HEK293 (cell line): ENCODE measurements at regions not wholly inside any gene's neighbourhood (a gene's known extent, or its start where the extent isn't known, plus 50 kb on each side); places are given as distances from the start of the nearest gene placed in this dataset.

Experiments
- CTCF ChIA-PET: fragments of 350-600 bp; formaldehyde crosslinking; extraction: SDS; loops from one replicate; lab custom pipeline; 2021; ENCODE audit warnings: antibody characterized with exemption; lab: Yijun Ruan, JAX
- POLR2A ChIA-PET: fragments of 300-600 bp; formaldehyde crosslinking; extraction: SDS; loops from one replicate; lab custom pipeline; 2020; ENCODE audit warnings: antibody characterized with exemption, inconsistent platforms; lab: Yijun Ruan, JAX
- H3K27ac ChIP-seq: fragments of 200-500 bp; sonication (Bioruptor generic); 2 replicates; pipeline ENCODE4 v1.5.1; 2014; ENCODE audit warnings: low read depth, low read length, control low read depth, inconsistent platforms; ENCODE audit errors: extremely low read depth
- H3K36me3 ChIP-seq, 2 experiments: fragments of 200-500 bp in 1 of 2; sonication (Bioruptor generic) in 1 of 2; 1 replicate in 1 of 2; 2 replicates in 1 of 2; pipeline ENCODE4 v1.5.1; 2014 to 2017; ENCODE audit warnings: inconsistent platforms in 2 of 2, low read length in 2 of 2; ENCODE audit not compliant: control insufficient read depth in 2 of 2, insufficient read depth in 1 of 2
- H3K4me1 ChIP-seq: fragments of 200-500 bp; sonication (Bioruptor generic); 2 replicates; pipeline ENCODE4 v1.5.1; 2014; ENCODE audit warnings: mild to moderate bottlenecking, low read length, inconsistent platforms; ENCODE audit not compliant: control insufficient read depth, insufficient read depth
- H3K4me3 ChIP-seq: 2 replicates; pipeline ENCODE4 v1.5.1; 2011; ENCODE audit warnings: low read depth, mild to moderate bottlenecking, control low read depth, low read length, moderate library complexity
- H3K9me3 ChIP-seq: fragments of 200-500 bp; sonication (Bioruptor generic); 2 replicates; pipeline ENCODE4 v1.5.1; 2014; ENCODE audit warnings: low read depth, low read length, inconsistent platforms; ENCODE audit not compliant: control insufficient read depth, insufficient read depth
- HOXC10 ChIP-seq: sonication (generic); formaldehyde crosslinking; IDR thresholded peaks from 2 replicates; pipeline ENCODE4 v1.8.1; 2023; ENCODE audit warnings: mild to moderate bottlenecking, missing genetic modification reagents
- KLF7 ChIP-seq: fragments of 450-650 bp; formaldehyde crosslinking; IDR thresholded peaks from 2 replicates; pipeline ENCODE4 v1.5.1; 2016; ENCODE audit warnings: missing biosample characterization, missing genetic modification characterization, borderline replicate concordance
- MEIS1 ChIP-seq: sonication (generic); formaldehyde crosslinking; IDR thresholded peaks from 2 replicates; pipeline ENCODE4 v1.8.1; 2022; ENCODE audit warnings: missing genetic modification reagents, mild to moderate bottlenecking, borderline replicate concordance
- SALL2 ChIP-seq: fragments of 450-650 bp; formaldehyde crosslinking; IDR thresholded peaks from 2 replicates; pipeline ENCODE4 v1.5.0; 2017; ENCODE audit warnings: missing biosample characterization, mild to moderate bottlenecking, missing genetic modification characterization, borderline replicate concordance
- ZBTB11 ChIP-seq: fragments of 450-650 bp; formaldehyde crosslinking; conservative IDR thresholded peaks from 2 replicates; pipeline ENCODE4 v1.5.1; 2016; ENCODE audit warnings: low read depth, missing biosample characterization, missing genetic modification characterization
- ZBTB17 ChIP-seq: fragments of 450-650 bp; formaldehyde crosslinking; IDR thresholded peaks from 2 replicates; pipeline ENCODE4 v1.5.1; 2016; ENCODE audit warnings: missing biosample characterization, missing genetic modification characterization
- ZBTB6 ChIP-seq: fragments of 450-650 bp; formaldehyde crosslinking; IDR thresholded peaks from 2 replicates; pipeline ENCODE4 v1.5.1; 2017; ENCODE audit warnings: missing biosample characterization, missing genetic modification characterization
- ZFP3 ChIP-seq: fragments of 450-650 bp; formaldehyde crosslinking; IDR thresholded peaks from 2 replicates; pipeline ENCODE4 v1.5.1; 2016; ENCODE audit warnings: low read depth, missing biosample characterization, missing genetic modification characterization
- ZFP37 ChIP-seq: fragments of 450-650 bp; formaldehyde crosslinking; IDR thresholded peaks from 2 replicates; pipeline ENCODE4 v1.5.1; 2016; ENCODE audit warnings: missing biosample characterization, missing genetic modification characterization
- ZNF114 ChIP-seq: fragments of 450-650 bp; formaldehyde crosslinking; IDR thresholded peaks from 2 replicates; pipeline ENCODE4 v1.5.0; 2017; ENCODE audit warnings: missing biosample characterization, missing genetic modification characterization
- ZNF157 ChIP-seq: fragments of 450-650 bp; formaldehyde crosslinking; IDR thresholded peaks from 2 replicates; pipeline ENCODE4 v1.5.1; 2016; ENCODE audit warnings: missing biosample characterization, missing genetic modification characterization
- ZNF169 ChIP-seq: fragments of 450-650 bp; formaldehyde crosslinking; IDR thresholded peaks from 2 replicates; pipeline ENCODE4 v1.5.1; 2016; ENCODE audit warnings: missing biosample characterization, missing genetic modification characterization
- ZNF248 ChIP-seq: fragments of 450-650 bp; formaldehyde crosslinking; IDR thresholded peaks from 2 replicates; pipeline ENCODE4 v1.5.1; 2017; ENCODE audit warnings: missing biosample characterization, missing genetic modification characterization
- ZNF433 ChIP-seq: fragments of 450-650 bp; formaldehyde crosslinking; IDR thresholded peaks from 2 replicates; pipeline ENCODE4 v1.5.1; 2016; ENCODE audit warnings: missing biosample characterization, missing genetic modification characterization, low read depth
- ZNF473 ChIP-seq: fragments of 450-650 bp; formaldehyde crosslinking; IDR thresholded peaks from 2 replicates; pipeline ENCODE4 v1.5.1; 2017; ENCODE audit warnings: missing biosample characterization, missing genetic modification characterization
- ZNF501 ChIP-seq: fragments of 450-650 bp; formaldehyde crosslinking; IDR thresholded peaks from 2 replicates; pipeline ENCODE4 v1.5.1; 2016; ENCODE audit warnings: missing biosample characterization, missing genetic modification characterization
- ZNF510 ChIP-seq: fragments of 450-650 bp; formaldehyde crosslinking; IDR thresholded peaks from 2 replicates; pipeline ENCODE4 v1.5.1; 2018; ENCODE audit warnings: mild to moderate bottlenecking, missing genetic modification characterization, missing biosample characterization; ENCODE audit not compliant: insufficient replicate concordance
- ZNF555 ChIP-seq: fragments of 450-650 bp; formaldehyde crosslinking; conservative IDR thresholded peaks from 2 replicates; pipeline ENCODE4 v1.5.1; 2017; ENCODE audit warnings: missing biosample characterization, mild to moderate bottlenecking, missing genetic modification characterization, inconsistent platforms
- ZNF629 ChIP-seq: fragments of 450-650 bp; formaldehyde crosslinking; IDR thresholded peaks from 2 replicates; pipeline ENCODE4 v1.5.1; 2017; ENCODE audit warnings: missing biosample characterization, missing genetic modification characterization
- ZNF639 ChIP-seq: fragments of 450-650 bp; formaldehyde crosslinking; IDR thresholded peaks from 2 replicates; pipeline ENCODE4 v1.5.1; 2016; ENCODE audit warnings: missing biosample characterization, missing genetic modification characterization
- ZNF677 ChIP-seq: fragments of 450-650 bp; IDR thresholded peaks from 2 replicates; pipeline ENCODE4 v1.5.0; 2018; ENCODE audit warnings: missing biosample characterization, mild to moderate bottlenecking, missing genetic modification characterization, moderate library complexity
- ZNF747 ChIP-seq: fragments of 450-650 bp; formaldehyde crosslinking; IDR thresholded peaks from 2 replicates; pipeline ENCODE4 v1.5.1; 2016; ENCODE audit warnings: missing biosample characterization, missing genetic modification characterization
- ZNF837 ChIP-seq: fragments of 450-650 bp; formaldehyde crosslinking; IDR thresholded peaks from 2 replicates; pipeline ENCODE4 v1.5.1; 2016; ENCODE audit warnings: missing biosample characterization, missing genetic modification characterization
- ZSCAN5A ChIP-seq: fragments of 450-650 bp; formaldehyde crosslinking; IDR thresholded peaks from 2 replicates; pipeline ENCODE4 v1.5.1; 2016; ENCODE audit warnings: missing biosample characterization, missing genetic modification characterization

GRCh38 chr14:35965400-35965799, 139.3 kb downstream of the BRMS1L start:
- Histone ChIP-seq H3K4me1 (no peaks in the 10 kb centered on the region), H3K4me3 (no peak overlapping the region), H3K9me3 (no peaks in the 10 kb centered on the region), H3K27ac (no peak overlapping the region), H3K36me3 (no peaks in the 10 kb centered on the region)
- ChIA-PET CTCF (interaction anchor here (2.3 kb wide), 1 partner anchor 104 kb away, joined by 18 read pairs; no protein-coding TSS in a partner anchor), POLR2A (no interaction called here)
- TF ChIP-seq ZNF555 (tag by site-specific recombination) (no peak), ZNF510 (tag by site-specific recombination) (no peak), ZNF157 (tag by site-specific recombination) (no peak), ZBTB6 (tag by site-specific recombination) (no peak), MEIS1 (CRISPR knock-in tag) (no peak)

GRCh38 chr14:35964697-35965286, 138.7 kb downstream of the BRMS1L start:
- Histone ChIP-seq H3K36me3 (no peaks in the 10 kb centered on the region), H3K9me3 (no peaks in the 10 kb centered on the region), H3K4me3 (no peak overlapping the region), H3K27ac (no peak overlapping the region), H3K4me1 (no peaks in the 10 kb centered on the region)
- TF ChIP-seq ZNF501 (tag by site-specific recombination), result no peak
- no peak for TF ChIP-seq ZFP3 (tag by site-specific recombination)
- TF ChIP-seq, all 188 proteins: peak for 0
- POLR2A ChIA-PET, result no interaction called here
- CTCF ChIA-PET, result interaction anchor here (0.7 to 2.3 kb wide), 4 partner anchors 105 to 977 kb away, joined by 3 to 18 read pairs (median 3); no protein-coding TSS in a partner anchor

GRCh38 chr14:35963209-35963608, 137.1 kb downstream of the BRMS1L start:
- H3K9me3 ChIP-seq, result no peaks in the 10 kb centered on the region
- TF ChIP-seq ZNF433 (tag by site-specific recombination) (no peak), ZSCAN5A (tag by site-specific recombination) (no peak), ZNF837 (tag by site-specific recombination) (no peak), ZNF248 (no peak), SALL2 (tag by site-specific recombination) (no peak), ZFP37 (tag by site-specific recombination) (no peak), ZNF747 (tag by site-specific recombination) (no peak), ZNF629 (tag by site-specific recombination) (no peak), ZNF169 (tag by site-specific recombination) (no peak), ZBTB17 (no peak), ZNF639 (no peak), ZBTB11 (tag by site-specific recombination) (no peak), ZNF473 (tag by site-specific recombination) (no peak), ZNF677 (no peak), ZNF114 (tag by site-specific recombination) (no peak), KLF7 (tag by site-specific recombination) (no peak), HOXC10 (CRISPR knock-in tag) (no peak)
- H3K4me1 ChIP-seq, result peaks cover 9% of the 10 kb centered on the region
- H3K36me3 ChIP-seq, result no peaks in the 10 kb centered on the region
- no peak overlapping the region for H3K4me3 ChIP-seq
- ChIA-PET POLR2A (no interaction called here), CTCF (no interaction called here)
- H3K27ac ChIP-seq, result no peak overlapping the region
